ENCODE measurements at regions not wholly inside any gene's neighbourhood (a gene's known extent, or its start where the extent isn't known, plus 50 kb on each side); places are given as distances from the start of the nearest gene placed in this dataset.
"Not testable (repeated sequence)": the region's sequence is repeated elsewhere in the genome, so short reads cannot be mapped to it uniquely, and the experiment has no call there.

DNA sequence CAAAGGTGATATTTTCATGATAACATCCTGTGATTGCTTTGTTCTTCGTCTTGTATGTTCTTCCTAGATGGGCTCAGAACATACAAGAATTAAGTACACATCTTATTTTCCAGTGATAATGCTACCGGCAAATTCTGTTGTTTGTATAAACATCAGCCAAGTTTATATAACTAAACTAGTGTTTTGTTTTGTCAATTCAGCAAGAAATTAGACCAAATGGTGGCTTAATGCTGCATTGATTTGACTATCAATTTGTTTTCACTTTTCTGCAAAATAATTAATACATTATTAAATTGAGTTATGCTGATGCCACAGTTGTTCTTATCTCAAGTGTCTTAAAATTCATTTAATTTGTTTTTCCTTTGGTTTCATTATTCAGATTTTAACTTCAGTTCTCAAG is 177.7 kb downstream of the OR4F29 start:
- not testable (repeated sequence) for DNase-seq

DNA sequence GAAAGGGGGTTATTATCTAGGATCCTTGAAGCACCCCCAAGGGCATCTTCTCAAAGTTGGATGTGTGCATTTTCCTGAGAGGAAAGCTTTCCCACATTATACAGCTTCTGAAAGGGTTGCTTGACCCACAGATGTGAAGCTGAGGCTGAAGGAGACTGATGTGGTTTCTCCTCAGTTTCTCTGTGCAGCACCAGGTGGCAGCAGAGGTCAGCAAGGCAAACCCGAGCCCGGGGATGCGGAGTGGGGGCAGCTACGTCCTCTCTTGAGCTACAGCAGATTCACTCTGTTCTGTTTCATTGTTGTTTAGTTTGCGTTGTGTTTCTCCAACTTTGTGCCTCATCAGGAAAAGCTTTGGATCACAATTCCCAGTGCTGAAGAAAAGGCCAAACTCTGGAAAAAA is 183.7 kb downstream of the OR4F29 start:
- DNase-seq, result peak; percentile 57
